Astrocyte (in vitro differentiated cells and primary cell): ENCODE measurements at regions not wholly inside any gene's neighbourhood (a gene's known extent, or its start where the extent isn't known, plus 50 kb on each side); places are given as distances from the start of the nearest gene placed in this dataset.

Experiments used
- DNase-seq: peaks from one replicate; pipeline ENCODE4 v3.0.0-alpha.2; 2010; ENCODE audit warnings: low read depth
- FAIRE-seq: peaks from 2 replicates; lab custom pipeline; 2011; peaks lifted over from hg19 to GRCh38; lab: Jason Lieb, UNC
- H2AFZ ChIP-seq: 2 replicates; pipeline ENCODE4 v1.6.0; 2012; ENCODE audit warnings: low read depth, low read length, inconsistent platforms
- H3K27ac ChIP-seq: 2 replicates; pipeline ENCODE4 v1.5.1; 2011; ENCODE audit warnings: low read depth, low read length, inconsistent platforms
- H3K27me3 ChIP-seq: 2 replicates; pipeline ENCODE4 v1.6.0; 2011; ENCODE audit warnings: low read length, inconsistent platforms; ENCODE audit not compliant: insufficient read depth
- H3K36me3 ChIP-seq: 2 replicates; pipeline ENCODE4 v1.5.1; 2011; ENCODE audit warnings: low read length, inconsistent platforms; ENCODE audit not compliant: insufficient read depth
- H3K4me1 ChIP-seq: 2 replicates; pipeline ENCODE4 v1.5.1; 2011; ENCODE audit warnings: low read length, inconsistent platforms; ENCODE audit not compliant: insufficient read depth
- H3K4me2 ChIP-seq: 2 replicates; pipeline ENCODE4 v1.6.0; 2012; ENCODE audit warnings: low read length, inconsistent platforms
- H3K4me3 ChIP-seq: 2 replicates; pipeline ENCODE4 v1.5.1; 2011; ENCODE audit warnings: low read depth, mild to moderate bottlenecking, low read length, inconsistent platforms; ENCODE audit not compliant: insufficient read depth
- H3K79me2 ChIP-seq: 2 replicates; pipeline ENCODE4 v1.6.0; 2012; ENCODE audit warnings: mild to moderate bottlenecking, low read length, inconsistent platforms; ENCODE audit not compliant: insufficient read depth
- H3K9ac ChIP-seq: 2 replicates; pipeline ENCODE4 v1.6.0; 2012; ENCODE audit warnings: mild to moderate bottlenecking, low read length, inconsistent platforms
- H3K9me3 ChIP-seq: 2 replicates; pipeline ENCODE4 v1.5.1; 2012; ENCODE audit warnings: low read depth, mild to moderate bottlenecking, low read length, inconsistent platforms; ENCODE audit not compliant: insufficient read depth
- H4K20me1 ChIP-seq: 2 replicates; pipeline ENCODE4 v1.6.0; 2012; ENCODE audit warnings: low read length, inconsistent platforms; ENCODE audit not compliant: insufficient read depth
- H3K27ac Mint-ChIP-seq: one replicate; pipeline ENCODE4 v1.8.0; 2021; ENCODE audit warnings: mild to moderate bottlenecking, mixed read lengths; ENCODE audit not compliant: unreplicated experiment
- H3K27me3 Mint-ChIP-seq: one replicate; pipeline ENCODE4 v1.8.0; 2021; ENCODE audit warnings: low read depth, mixed read lengths; ENCODE audit not compliant: unreplicated experiment
- H3K36me3 Mint-ChIP-seq: one replicate; pipeline ENCODE4 v1.8.0; 2021; ENCODE audit warnings: low read depth, mixed read lengths; ENCODE audit not compliant: unreplicated experiment
- H3K4me1 Mint-ChIP-seq: one replicate; pipeline ENCODE4 v1.8.0; 2021; ENCODE audit warnings: low read depth, mixed read lengths; ENCODE audit not compliant: unreplicated experiment
- H3K4me3 Mint-ChIP-seq: one replicate; pipeline ENCODE4 v1.8.0; 2021; ENCODE audit warnings: mild to moderate bottlenecking, moderate library complexity, mixed read lengths; ENCODE audit not compliant: unreplicated experiment
- H3K9me3 Mint-ChIP-seq: one replicate; pipeline ENCODE4 v1.8.0; 2021; ENCODE audit warnings: mild to moderate bottlenecking, mixed read lengths; ENCODE audit not compliant: unreplicated experiment
- EZH2 ChIP-seq: IDR thresholded peaks from 2 replicates; pipeline ENCODE4 v1.6.1; 2012; ENCODE audit warnings: mild to moderate bottlenecking, low read length, inconsistent platforms; ENCODE audit not compliant: insufficient read depth
- TF ChIP-seq, protein P1 (sequence below): IDR thresholded peaks from 2 replicates; pipeline ENCODE4 v1.5.1; 2011; ENCODE audit warnings: low read depth, mild to moderate bottlenecking, inconsistent platforms, low read length, moderate library complexity; ENCODE audit not compliant: insufficient read depth

DNA sequence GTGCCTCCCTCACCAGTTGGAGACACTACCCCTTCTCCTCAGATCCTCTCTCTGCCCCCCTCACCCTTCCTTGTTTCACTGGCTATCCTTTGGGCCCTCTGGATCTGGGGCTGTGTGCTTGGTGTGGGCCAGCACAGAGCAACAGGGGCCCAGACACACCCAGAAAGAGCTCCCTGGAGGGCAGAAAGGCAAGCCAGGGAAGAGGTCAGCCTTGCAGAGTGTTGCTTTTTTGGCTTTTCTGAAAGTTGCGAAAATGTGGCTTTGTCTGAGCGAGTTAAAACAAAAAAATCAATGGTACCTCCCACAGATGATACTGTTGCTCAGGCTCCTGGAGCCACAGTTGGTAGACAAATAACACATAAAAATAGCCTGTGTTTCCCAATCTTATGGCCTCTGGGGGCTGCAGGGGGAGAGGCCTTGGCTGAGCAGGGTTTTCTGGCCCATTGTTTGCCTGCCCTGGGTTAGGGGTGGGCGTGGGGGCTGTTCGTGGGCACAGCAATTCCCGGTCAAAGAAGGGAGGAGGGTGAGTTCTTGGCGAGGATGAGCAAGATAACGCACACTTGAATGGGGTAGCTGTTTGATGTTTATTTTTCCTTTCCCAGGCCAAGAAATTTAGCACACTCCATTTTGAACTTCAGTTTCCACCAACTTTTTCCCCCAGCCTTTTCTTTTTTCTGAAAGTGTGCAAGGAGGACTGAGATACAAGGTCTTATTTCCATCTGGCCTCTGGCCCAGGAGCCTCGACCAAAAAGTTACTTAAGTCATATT lies 167.0 kb upstream of the HAAO start:
- TF ChIP-seq EZH2 = no peak
- TF ChIP-seq, protein P1, sequence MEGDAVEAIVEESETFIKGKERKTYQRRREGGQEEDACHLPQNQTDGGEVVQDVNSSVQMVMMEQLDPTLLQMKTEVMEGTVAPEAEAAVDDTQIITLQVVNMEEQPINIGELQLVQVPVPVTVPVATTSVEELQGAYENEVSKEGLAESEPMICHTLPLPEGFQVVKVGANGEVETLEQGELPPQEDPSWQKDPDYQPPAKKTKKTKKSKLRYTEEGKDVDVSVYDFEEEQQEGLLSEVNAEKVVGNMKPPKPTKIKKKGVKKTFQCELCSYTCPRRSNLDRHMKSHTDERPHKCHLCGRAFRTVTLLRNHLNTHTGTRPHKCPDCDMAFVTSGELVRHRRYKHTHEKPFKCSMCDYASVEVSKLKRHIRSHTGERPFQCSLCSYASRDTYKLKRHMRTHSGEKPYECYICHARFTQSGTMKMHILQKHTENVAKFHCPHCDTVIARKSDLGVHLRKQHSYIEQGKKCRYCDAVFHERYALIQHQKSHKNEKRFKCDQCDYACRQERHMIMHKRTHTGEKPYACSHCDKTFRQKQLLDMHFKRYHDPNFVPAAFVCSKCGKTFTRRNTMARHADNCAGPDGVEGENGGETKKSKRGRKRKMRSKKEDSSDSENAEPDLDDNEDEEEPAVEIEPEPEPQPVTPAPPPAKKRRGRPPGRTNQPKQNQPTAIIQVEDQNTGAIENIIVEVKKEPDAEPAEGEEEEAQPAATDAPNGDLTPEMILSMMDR = no peak
- no peak overlapping the region for H3K27ac ChIP-seq

DNA sequence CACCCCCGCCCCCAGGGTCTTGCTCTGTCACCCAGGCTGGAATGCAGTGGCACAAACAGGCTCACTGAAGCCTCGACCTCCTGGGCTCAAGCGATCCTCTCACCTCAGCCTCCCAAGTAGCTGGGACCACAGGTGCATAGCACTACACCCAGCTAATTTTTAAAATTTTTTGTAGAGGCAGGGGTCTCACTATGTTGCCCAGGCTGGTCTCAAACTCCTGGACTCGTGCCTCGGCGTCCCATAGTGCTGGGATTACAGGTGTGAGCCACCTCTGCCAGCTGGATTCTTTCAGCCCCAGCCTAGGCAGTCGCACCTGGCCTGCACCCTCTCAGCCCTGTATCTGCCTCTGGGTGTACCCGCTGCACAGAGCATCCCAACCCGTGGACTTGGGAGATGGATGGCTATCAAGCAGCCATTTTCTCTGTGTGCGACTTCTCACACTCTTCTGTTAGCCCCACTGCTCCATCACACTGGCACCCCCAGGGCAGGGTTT lies 166.4 kb upstream of the HAAO start:
- H3K4me3 ChIP-seq = no peak overlapping the region
- FAIRE-seq (no peak), DNase-seq (no peak)
- no peaks in the 10 kb centered on the region for H3K36me3 Mint-ChIP-seq
- peaks cover 29% of the 10 kb centered on the region for H3K4me1 Mint-ChIP-seq
- H4K20me1 ChIP-seq = no peaks in the 10 kb centered on the region
- no peaks in the 10 kb centered on the region for H3K9me3 ChIP-seq
- H3K27me3 ChIP-seq = no peaks in the 10 kb centered on the region
- no peak overlapping the region for H3K27ac ChIP-seq
- no peak overlapping the region for H3K4me3 Mint-ChIP-seq
- no peak overlapping the region for H2AFZ ChIP-seq
- H3K9ac ChIP-seq = no peak overlapping the region
- no peak overlapping the region for H3K27ac Mint-ChIP-seq
- no peaks in the 10 kb centered on the region for H3K9me3 Mint-ChIP-seq
- H3K79me2 ChIP-seq = no peaks in the 10 kb centered on the region
- H3K4me1 ChIP-seq = peaks cover 28% of the 10 kb centered on the region
- H3K27me3 Mint-ChIP-seq = peaks cover 27% of the 10 kb centered on the region
- no peak overlapping the region for H3K4me2 ChIP-seq
- H3K36me3 ChIP-seq = no peaks in the 10 kb centered on the region
- TF ChIP-seq, protein P1 = no peak
- no peak for TF ChIP-seq EZH2

More for the DNA sequence above, 167.0 kb upstream of the HAAO start:
- H3K9me3 Mint-ChIP-seq = no peaks in the 10 kb centered on the region
- Histone ChIP-seq H4K20me1 (no peaks in the 10 kb centered on the region), H3K4me2 (no peak overlapping the region), H3K79me2 (no peaks in the 10 kb centered on the region), H3K4me3 (no peak overlapping the region), H3K4me1 (peaks cover 29% of the 10 kb centered on the region), H3K27me3 (no peaks in the 10 kb centered on the region), H3K9me3 (no peaks in the 10 kb centered on the region), H2AFZ (no peak overlapping the region), H3K9ac (no peak overlapping the region), H3K36me3 (no peaks in the 10 kb centered on the region)
- FAIRE-seq = no peak
- peaks cover 25% of the 10 kb centered on the region for H3K4me1 Mint-ChIP-seq
- no peaks in the 10 kb centered on the region for H3K36me3 Mint-ChIP-seq
- no peak overlapping the region for H3K4me3 Mint-ChIP-seq
- H3K27ac Mint-ChIP-seq = no peak overlapping the region
- H3K27me3 Mint-ChIP-seq = peaks cover 27% of the 10 kb centered on the region
- no peak for DNase-seq

DNA sequence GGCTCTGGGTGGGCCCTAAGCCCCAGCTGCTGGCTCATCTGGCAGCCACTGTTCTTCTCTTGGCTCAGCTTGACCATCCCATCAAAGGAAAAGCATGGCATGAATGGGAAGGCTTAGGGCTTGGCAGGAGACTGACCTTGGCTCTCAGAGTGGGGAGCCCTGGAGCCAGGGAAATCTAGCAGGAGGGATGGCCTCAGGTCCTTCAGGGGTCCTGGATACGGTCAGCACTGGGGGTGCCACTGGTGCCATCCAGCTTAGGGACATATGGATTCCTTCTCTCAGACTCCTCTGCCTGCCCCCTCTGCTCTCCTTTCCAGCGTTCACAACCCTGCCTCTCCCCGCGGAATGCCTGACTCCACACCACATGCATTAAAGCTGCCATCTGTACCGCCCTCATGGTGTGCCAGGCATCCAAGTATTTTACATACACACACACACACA lies 165.5 kb upstream of the HAAO start:
- H3K36me3 ChIP-seq = no peaks in the 10 kb centered on the region

More for the DNA sequence above, 165.5 kb upstream of the HAAO start:
- Mint-ChIP-seq H3K27me3 (peaks cover 26% of the 10 kb centered on the region), H3K36me3 (peaks cover under 1% of the 10 kb centered on the region), H3K4me1 (peaks cover 29% of the 10 kb centered on the region), H3K9me3 (no peaks in the 10 kb centered on the region), H3K4me3 (no peak overlapping the region), H3K27ac (no peak overlapping the region)
- Histone ChIP-seq H3K4me2 (no peak overlapping the region), H3K9ac (no peak overlapping the region), H3K27me3 (no peaks in the 10 kb centered on the region), H3K27ac (no peak overlapping the region), H2AFZ (no peak overlapping the region), H3K9me3 (no peaks in the 10 kb centered on the region), H3K79me2 (no peaks in the 10 kb centered on the region), H3K4me1 (peaks cover 26% of the 10 kb centered on the region), H4K20me1 (no peaks in the 10 kb centered on the region), H3K4me3 (no peak overlapping the region)
- DNase-seq (no peak), FAIRE-seq (no peak)
- TF ChIP-seq EZH2 = no peak
- TF ChIP-seq, protein P1 = no peak
